D341Med (cell line): ENCODE measurements at regions not wholly inside any gene's neighbourhood (a gene's known extent, or its start where the extent isn't known, plus 50 kb on each side); places are given as distances from the start of the nearest gene placed in this dataset.
"Not testable (repeated sequence)": the region's sequence is repeated elsewhere in the genome, so short reads cannot be mapped to it uniquely, and the experiment has no call there.

Experiments
- DNase-seq: peaks from one replicate; pipeline ENCODE4 v3.0.0; 2012; ENCODE audit warnings: low spot score

DNA sequence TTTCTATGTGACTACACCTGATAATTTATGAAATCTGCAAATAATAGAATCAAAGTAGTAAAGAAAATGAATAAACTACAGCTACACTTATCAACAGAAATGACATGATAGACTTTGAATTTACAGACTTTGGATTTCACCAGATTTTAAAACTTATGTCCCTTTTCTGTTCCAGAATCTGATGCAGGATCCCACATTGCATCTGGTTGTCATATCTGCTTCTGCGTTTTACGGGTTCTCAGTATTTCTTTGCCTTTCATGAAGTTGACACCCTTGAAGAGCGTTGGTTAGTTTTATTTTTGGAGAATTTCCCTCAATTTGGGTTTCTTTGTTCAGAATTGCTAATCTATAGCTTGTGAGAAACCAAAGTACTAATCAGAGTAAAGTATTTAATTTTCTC is 174.9 kb upstream of the ADCY2 start:
- no peak for DNase-seq

DNA sequence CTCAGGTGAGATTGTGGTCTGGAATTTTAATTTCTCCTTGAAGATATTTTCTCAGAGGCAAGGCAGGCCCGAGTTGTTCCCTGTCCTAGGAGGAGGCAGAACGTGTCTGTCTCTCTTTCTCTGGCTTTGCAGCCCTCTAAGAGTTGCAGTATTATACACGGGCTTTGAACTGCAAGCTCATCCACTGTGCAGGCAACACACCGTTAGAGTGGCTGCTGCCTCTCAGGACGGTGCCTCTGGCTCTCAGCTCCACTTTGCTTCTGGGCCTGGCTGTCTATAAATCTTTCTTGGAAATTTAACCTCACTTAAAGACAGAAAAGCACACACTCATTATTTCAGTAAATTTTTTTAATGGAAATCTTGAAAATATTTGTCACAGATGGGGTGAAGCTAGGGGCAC is 170.1 kb upstream of the ADCY2 start:
- DNase-seq = no peak

DNA sequence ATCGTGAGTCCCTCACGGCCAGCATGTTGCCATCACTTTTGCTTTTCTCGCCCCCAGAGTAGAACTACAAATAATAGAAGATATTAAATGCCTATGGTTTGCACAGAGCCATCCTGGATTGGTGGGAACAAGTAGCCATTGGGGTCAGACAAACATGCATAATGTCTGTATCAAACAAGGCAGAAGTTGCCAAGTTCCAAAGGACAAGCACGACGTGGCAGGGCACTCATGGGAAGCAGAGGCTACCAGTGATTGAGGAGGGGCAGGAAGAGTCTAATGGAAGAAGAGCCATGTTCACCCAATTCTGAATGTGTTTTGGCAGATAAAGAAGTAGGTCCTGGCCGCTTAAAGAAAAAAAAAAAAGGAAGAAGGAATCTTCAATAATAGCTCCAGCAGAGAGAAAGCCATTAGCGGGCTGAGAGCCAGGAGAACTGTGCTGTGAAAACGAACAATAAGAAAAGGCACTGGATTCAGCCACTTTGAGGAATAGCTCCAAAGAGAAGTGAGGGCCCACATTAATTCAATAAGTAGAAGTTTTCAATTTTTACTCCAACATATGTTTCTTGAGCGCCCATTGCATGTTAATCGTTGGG is 153.7 kb upstream of the ADCY2 start:
- DNase-seq = no peak

DNA sequence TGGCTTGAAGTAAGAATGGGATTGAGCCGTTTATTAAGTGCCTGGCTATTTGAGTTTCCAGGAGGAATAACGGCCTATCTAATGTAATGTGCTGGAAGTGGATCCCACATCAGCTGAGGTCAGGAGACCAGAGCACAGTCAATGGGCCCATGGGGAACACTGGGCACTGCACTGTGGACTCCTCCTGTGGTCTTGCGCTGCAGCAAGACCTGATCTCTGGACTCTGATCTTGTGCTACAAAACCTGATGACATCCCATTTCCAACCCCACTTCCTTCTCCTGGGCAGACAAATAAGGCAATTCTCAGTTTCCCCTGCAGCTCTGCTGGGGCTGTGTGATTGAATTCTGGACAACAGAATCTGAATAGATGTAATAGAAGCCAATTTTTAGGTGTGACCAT is 151.7 kb upstream of the ADCY2 start:
- DNase-seq = no peak

DNA sequence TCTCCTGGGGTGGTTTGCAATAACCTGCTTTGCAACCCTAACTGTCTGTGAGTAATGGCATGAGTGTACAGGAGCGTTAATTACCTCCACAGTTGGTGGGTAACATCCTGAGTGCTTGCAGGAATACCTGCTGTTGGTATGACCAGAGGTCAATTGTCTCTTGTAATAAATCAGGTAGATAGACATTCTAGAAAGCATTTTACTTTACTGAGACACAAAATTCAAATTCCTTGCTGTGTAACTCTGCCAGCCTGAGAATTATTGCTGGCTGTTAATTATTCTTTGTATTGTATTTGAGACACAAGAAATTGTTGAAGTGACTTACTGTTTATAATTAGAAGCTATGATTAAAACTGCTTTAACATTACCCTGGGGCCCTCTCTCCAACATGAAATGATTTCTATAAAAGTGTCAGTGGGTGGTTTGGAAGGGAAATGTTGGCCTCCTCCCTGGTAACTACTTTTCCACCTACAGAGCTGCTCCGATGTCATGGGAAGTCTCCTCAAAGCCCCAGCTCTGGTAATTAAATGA is 150.8 kb upstream of the ADCY2 start:
- DNase-seq = no peak

DNA sequence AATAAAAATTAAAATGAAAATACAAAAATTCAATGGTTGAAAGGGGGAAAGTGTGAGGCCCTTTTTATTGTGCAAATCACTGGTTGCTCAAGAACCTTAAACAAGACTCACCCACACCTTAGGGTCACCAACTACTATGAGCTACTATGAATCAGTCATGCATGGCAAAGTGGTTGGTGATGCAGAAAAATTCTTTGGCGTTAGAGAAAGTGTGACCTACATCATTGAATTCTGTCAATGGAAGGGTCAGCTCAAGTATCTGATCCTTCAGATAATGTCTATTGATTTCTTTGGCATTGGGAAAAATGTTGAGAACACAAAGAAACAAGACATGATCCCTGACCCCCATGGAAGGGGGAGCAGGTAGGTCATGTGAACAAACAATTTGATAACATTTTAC is 149.7 kb upstream of the ADCY2 start:
- DNase-seq = no peak

DNA sequence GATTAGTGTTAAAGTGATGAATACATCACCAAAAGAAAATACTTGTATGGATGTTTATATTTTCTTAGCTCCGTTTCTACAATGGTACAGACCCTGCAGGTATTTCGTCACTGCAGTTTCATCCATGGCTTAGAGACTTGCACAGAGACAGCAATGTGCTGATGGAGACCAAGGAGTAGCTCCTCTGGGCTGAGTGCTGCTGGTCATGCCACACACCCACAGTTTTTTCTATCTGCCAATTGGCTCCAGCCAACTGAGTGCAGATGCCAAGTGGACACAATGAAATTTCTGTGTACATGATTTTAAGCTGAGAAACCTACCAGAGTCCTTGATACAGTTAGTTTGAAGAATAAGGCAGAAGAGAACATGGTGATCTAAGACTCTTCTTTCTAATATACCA is 145.9 kb upstream of the ADCY2 start:
- no peak for DNase-seq

DNA sequence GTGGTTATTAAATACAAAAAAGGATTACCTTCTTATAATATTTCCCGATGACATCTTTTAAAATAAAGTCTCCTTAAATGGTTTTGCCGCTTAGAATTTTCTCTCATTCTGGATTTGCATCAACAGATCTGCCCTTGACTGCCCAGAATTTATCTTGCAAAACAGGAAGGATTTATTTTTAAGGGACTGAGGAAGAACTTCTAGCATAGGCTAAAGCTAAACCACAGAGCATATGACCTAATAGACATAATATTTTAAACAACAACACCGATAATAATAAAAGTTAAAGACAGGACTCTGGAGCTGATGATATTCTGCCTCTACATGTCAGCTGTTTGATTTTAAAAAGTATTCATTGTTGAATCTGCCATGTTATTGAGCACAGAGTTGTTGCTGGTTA is 145.3 kb upstream of the ADCY2 start:
- DNase-seq = no peak

DNA sequence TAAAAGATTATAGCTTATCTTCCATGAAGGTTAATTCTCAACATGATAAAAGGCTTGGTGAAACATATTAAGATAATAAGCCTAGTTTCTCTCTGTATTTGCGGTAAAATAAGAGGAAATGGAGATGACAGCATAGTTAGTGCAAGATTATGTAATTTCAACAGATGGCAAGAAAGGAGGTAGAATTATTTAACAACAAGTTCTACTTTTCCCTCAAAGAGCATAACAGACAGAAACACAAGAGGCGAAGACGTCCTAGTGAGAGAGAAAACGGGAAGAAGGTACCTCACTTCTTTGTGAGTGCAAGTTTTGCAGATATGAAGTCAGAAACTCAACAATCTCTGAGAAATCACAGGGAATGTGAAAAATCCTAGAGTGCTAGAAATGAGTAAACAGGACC is 144.8 kb upstream of the ADCY2 start:
- DNase-seq = no peak

DNA sequence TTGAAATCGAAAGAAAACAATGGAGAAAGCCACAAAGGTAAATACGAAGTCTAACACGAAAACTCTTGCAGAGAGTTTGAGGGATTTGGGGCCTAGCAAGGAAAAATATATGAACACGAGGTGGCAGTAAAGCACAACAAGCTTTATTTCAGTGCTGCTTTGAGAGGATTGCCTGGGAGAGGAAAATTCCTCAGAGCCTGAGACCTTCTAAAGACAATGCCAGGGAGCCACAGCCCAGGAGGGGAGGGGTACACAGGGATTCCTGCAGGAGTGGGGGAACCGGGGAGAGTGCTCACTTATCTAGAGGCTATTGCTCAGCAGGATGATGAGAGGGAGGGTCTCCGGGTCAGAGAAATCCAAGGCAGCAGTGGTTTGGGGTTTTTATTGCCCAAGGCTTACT is 134.9 kb upstream of the ADCY2 start:
- peak; percentile 65 for DNase-seq

DNA sequence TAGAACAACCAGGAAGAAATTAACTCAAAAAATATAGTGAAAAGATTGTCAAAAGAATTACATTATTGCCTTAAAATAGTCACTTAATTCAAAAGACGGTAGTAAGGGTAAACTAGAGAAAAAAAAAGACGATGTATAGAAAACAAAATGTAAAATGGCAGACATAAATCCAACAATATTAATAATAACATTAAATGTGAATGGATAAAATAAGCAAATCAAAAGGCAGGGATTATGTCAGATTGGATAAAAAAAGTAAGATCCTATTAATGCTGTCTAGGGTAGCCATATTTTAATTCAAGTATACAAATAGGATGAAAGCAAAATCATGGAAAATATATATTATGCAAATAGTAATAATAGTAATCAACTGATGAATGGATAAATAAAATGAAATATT is 134.0 kb upstream of the ADCY2 start:
- no peak for DNase-seq

DNA sequence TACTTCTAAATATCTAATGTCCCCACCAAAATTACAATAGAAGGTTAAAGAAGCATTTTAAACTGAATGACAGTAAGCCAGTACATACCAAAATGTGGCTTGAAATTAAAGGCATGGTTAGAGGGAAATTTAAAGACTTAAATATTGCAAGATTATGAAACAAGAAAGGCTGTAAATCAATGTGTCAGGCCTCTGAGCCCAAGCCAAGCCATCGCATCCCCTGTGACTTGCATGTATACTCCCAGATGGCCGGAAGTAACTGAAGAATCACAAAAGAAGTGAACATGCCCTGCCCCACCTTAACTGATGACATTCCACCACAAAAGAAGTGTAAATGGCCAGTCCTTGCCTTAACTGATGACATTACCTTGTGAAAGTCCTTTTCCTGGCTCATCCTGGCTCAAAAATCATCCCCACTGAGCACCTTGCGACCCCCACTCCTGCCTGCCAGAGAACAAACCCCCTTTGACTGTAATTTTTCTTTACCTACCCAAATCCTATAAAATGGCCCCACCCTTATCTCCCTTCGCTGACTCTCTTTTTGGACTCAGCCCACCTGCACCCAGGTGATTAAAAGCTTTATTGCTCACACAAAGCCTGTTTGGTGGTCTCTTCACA is 132.4 kb upstream of the ADCY2 start:
- not testable (repeated sequence) for DNase-seq

DNA sequence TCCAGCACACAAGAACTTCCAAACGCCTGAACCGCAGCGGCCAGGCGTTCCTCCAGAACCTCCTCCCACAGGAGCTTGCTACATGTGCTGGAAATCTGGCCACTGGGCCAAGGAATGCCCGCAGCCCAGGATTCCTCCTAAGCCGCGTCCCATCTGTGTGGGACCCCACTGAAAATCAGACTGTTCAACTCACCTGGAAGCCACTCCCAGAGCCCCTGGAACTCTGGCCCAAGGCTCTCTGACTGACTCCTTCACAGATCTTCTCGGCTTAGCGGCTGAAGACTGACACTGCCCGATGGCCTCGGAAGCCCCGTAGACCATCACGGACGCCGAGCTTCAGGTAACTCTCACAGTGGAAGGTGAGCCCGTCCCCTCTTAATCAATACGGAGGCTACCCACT is 130.2 kb upstream of the ADCY2 start:
- DNase-seq = not testable (repeated sequence)

DNA sequence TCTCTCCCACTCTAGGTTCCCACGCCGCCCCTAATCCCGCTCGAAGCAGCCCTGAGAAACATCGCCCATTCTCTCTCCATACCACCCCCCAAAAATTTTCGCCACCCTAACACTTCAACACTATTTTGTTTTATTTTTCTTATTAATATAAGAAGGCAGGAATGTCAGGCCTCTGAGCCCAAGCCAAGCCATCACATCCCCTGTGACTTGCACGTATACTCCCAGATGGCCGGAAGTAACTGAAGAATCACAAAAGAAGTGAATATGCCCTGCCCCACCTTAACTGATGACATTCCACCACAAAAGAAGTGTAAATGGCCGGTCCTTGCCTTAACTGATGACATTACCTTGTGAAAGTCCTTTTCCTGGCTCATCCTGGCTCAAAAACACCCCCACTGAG is 127.2 kb upstream of the ADCY2 start:
- DNase-seq = not testable (repeated sequence)

DNA sequence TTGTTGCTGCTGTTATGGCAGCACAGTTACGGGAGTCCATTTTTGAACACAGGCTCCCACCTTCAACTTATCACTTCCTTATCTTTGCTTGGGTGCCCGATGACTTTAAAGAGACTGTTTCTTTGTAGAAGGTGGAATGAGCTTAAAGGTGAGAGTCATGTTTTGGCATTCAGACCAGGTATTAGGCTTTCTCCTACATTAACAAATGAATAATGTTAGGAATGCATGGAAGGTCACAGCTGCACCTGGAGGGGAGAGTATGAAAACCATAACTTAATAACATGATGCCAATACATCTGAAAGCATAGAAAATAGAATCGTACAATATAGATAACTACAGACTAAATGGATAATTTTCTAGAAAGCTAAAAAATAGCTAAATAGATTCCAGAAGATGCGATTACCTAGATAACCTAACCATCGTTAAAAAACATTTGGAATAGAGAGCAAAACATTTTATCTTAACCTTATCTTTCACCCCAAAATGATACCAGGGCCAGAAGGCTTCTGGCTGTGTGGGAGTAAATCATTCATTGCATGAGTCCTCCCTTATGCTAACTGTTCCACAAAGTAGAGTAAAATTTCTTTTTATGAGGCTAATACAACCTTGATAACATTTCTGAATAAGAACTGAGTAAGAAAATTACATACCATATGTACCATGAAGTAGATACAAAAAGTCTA is 126.2 kb upstream of the ADCY2 start:
- DNase-seq = no peak

DNA sequence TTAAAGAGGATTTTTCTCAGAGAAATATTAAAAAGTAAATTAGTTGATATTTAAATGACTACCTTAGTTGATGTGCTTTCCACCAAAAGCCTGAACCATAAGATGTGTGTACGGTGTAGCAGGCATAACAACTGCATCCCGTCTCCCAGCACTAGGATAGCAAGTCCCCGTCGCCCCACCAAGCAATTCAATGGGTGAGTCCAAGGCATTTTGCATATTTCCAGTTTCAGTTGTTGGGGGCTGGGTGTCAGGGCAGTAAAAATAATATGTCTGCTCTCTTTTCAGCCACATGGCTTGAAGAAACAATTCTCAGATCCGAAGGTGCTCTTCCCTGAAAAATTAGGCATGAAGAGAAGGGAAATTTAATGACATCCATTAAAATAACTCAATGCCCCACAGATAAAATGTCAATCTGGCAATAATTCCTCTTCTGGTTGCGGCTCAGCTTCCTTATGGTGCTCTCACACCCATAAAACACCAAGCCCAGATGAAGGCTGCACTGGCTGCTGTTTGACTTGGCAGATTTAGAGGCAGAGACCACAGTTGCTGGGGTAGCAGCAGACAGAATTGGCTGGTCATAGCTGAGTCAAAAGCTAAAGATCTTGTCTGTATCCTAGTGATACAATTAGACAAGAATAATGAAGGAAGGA is 124.4 kb upstream of the ADCY2 start:
- no peak for DNase-seq

DNA sequence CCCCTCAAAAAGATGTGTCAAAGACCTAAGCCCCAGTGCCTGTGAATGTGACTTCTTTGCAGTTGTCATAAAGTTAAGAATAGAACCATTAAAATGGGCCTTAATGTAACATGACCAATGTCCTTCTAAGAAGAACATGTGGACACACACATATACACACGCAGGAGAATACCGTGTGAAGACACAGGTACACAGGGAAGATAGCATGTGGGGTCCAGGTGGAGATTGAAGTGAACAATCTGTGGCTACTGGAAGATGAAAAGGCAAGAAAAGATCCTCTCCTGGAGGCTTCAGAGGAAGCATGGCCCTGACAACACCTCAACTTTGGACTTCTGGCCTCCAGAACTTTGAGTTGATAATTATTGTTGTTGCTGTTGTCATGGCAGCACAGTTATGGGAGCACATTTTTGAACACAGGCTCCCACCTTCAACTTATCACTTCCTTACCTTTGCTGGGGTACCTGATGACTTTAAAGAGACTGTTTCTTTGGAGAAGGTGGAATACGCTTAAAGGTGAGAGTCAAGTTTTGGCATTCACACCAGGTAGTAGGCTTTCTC is 123.5 kb upstream of the ADCY2 start:
- DNase-seq = no peak

DNA sequence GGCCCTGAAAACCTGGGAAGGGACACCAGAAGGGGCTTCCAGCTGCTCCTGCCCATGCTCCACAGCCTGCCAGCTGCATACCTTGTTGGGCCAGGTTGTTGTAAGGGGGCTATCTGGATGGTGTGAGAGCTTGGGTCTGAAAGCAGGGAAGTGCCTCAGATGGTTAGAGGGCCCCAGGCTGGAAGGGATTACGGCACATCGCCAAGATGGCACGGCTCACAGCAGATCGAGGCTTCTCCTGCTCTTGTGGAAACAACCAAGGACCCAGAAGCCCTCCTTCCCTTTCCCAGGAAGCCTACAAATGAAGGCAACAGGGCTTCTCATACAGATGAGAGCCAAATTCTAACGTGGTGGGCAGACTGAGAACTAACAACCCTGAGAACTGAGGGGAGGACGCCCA is 121.7 kb upstream of the ADCY2 start:
- DNase-seq = no peak

DNA sequence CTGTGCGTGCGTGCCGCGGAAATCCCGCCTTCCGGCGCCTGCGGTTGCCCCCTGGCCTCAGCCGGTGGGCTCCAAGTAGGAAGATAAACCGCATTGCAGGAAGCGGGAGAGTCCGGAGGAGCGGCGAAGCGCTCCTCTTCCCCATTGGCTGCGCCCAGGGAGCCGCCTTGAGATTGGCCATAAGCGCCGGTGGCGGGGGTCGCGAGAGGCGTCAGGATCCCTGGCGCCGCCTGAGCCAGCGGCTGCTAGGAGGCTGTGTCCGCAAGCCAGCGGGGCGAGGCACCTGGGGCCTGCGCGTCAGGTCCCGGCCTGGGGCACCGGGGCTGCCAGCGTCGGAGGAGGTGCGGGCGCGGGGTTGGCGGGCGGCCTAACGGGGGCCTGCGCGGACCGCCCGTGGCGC is 106.3 kb upstream of the ADCY2 start:
- DNase-seq = not testable (repeated sequence)

DNA sequence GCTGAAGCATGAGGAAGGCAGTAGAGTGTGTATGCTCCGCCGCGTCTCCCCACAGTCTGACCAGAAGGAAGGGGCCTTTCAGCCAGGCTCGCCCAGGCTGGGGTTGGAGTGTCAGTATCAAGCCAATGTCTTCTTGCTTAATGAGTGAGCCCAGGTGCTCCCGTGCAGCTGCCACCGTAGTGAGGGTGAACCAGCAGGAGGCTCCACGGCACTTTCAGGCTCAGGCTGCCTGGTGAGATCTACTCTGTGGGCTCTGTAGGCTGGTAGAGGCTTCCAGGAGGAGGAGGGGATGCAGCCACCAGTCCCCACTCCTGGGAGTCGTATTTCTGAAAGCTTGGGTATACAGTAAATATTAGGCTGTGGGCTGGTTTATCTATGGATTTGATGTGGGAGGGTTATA is 98.1 kb upstream of the ADCY2 start:
- not testable (repeated sequence) for DNase-seq

DNA sequence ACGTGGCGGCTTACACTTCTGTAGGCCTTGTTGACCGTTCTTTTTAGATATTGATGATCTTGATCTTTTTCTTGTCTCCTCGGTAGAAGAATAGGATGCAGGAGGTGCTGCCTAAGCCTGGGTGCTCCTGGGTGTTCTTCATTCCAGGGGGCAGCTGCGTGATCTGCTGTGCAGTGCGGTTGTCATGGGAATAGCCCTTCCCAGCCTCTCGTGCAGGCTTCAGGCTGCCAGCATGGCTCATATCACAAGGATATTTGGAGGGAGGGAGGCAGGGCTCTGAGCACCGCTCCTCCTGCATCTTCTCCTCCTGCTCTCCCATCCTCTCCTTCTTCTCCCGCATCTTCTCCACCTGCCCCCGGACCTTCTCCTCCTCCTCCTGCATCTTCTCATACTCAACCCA is 96.2 kb upstream of the ADCY2 start:
- DNase-seq = not testable (repeated sequence)

DNA sequence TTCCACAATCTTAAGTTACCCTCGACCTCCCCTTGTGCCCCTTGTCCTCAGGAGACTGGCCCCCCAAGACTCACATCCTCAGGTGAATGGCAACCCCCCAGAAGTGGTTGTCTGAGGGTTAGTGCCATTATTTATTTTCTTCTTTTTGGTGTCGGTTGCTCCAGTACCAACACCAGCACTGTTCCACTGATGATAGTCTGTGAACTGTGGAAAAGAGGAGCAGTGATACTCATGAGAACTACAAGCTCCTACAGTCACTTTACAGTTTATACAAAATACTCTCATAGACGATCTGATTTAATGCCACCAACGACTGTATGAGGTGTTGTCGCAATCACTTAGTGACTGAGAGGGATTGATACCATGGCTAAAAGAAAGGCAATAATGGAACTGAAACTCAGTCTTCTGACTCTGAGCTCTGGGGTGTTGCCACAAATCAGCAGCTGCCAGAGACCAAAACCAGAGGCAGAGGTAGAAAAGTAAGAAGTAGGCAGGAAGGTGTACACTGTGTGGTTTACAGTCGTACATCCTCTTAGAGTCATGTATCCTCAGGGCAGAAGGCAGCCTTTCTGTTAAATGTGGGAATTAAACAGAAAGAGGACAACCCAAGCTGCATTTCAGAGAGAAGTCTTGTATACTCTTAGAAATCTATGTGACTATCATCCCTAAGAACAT is 90.8 kb upstream of the ADCY2 start:
- not testable (repeated sequence) for DNase-seq
